Nephron progenitor cell (in vitro differentiated cells): ENCODE measurements at regions not wholly inside any gene's neighbourhood (a gene's known extent, or its start where the extent isn't known, plus 50 kb on each side); places are given as distances from the start of the nearest gene placed in this dataset.
"Not testable (repeated sequence)": the region's sequence is repeated elsewhere in the genome, so short reads cannot be mapped to it uniquely, and the experiment has no call there.

Experiments
- DNase-seq: peaks from one replicate; pipeline ENCODE4 v3.0.0; 2021
- H3K27ac Mint-ChIP-seq: 2 replicates; pipeline ENCODE4 v1.8.0; 2021; ENCODE audit warnings: mild to moderate bottlenecking, moderate library complexity, mixed read lengths
- H3K27me3 Mint-ChIP-seq: 2 replicates; pipeline ENCODE4 v1.8.0; 2021; ENCODE audit warnings: mild to moderate bottlenecking, low read depth, mixed read lengths; ENCODE audit not compliant: poor library complexity
- H3K36me3 Mint-ChIP-seq: 2 replicates; pipeline ENCODE4 v1.8.0; 2021; ENCODE audit warnings: low read depth, mixed read lengths
- H3K4me1 Mint-ChIP-seq: 2 replicates; pipeline ENCODE4 v1.8.0; 2021; ENCODE audit warnings: mixed read lengths
- H3K4me3 Mint-ChIP-seq: 2 replicates; pipeline ENCODE4 v1.8.0; 2021; ENCODE audit warnings: mild to moderate bottlenecking, moderate library complexity, mixed read lengths
- H3K9me3 Mint-ChIP-seq: 2 replicates; pipeline ENCODE4 v1.8.0; 2021; ENCODE audit warnings: mild to moderate bottlenecking, moderate library complexity, mixed read lengths
- TF ChIP-seq, protein P1 (sequence below): fragments of 200-600 bp; sonication (generic); IDR thresholded peaks from 2 replicates; pipeline ENCODE4 v1.5.0; 2021; ENCODE audit warnings: antibody characterized with exemption

- H3K27me3 Mint-ChIP-seq, result no peaks in the 10 kb centered on the region
- H3K4me1 Mint-ChIP-seq, result no peaks in the 10 kb centered on the region
- H3K27ac Mint-ChIP-seq, result no peak overlapping the region
- no peaks in the 10 kb centered on the region for H3K36me3 Mint-ChIP-seq
- DNase-seq, result no peak
- TF ChIP-seq, protein P1, sequence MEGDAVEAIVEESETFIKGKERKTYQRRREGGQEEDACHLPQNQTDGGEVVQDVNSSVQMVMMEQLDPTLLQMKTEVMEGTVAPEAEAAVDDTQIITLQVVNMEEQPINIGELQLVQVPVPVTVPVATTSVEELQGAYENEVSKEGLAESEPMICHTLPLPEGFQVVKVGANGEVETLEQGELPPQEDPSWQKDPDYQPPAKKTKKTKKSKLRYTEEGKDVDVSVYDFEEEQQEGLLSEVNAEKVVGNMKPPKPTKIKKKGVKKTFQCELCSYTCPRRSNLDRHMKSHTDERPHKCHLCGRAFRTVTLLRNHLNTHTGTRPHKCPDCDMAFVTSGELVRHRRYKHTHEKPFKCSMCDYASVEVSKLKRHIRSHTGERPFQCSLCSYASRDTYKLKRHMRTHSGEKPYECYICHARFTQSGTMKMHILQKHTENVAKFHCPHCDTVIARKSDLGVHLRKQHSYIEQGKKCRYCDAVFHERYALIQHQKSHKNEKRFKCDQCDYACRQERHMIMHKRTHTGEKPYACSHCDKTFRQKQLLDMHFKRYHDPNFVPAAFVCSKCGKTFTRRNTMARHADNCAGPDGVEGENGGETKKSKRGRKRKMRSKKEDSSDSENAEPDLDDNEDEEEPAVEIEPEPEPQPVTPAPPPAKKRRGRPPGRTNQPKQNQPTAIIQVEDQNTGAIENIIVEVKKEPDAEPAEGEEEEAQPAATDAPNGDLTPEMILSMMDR, result no peak
- H3K9me3 Mint-ChIP-seq, result no peaks in the 10 kb centered on the region
- H3K4me3 Mint-ChIP-seq, result no peak overlapping the region
These were observed 146.3 kb upstream of the GJE1 start for GRCh38 chr6:141986457-141986856.

GRCh38 chr6:141981190-141981589, 151.5 kb upstream of the GJE1 start:
- Mint-ChIP-seq H3K36me3 (no peaks in the 10 kb centered on the region), H3K9me3 (no peaks in the 10 kb centered on the region), H3K4me3 (no peak overlapping the region), H3K27ac (no peak overlapping the region), H3K27me3 (no peaks in the 10 kb centered on the region), H3K4me1 (no peaks in the 10 kb centered on the region)
- no peak for DNase-seq
- TF ChIP-seq, protein P1, result no peak

DNA sequence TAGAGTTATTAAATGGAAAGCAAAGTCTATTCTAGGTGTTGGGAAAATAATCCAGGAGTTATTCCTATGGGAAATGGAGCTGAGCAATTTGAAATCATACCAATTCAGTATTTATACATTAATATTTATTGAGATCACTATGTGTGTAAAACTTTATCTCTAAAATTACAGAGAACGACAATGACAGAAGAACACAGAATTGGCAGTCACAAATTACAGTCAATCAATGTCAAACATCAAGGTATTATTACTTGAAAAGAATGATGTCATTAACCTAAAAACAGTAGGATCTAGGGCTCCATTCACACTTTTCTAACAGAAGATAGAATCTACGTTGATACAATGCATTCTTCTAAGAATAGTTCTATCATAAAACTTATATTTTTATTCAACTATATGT, 154.9 kb upstream of the GJE1 start:
- Mint-ChIP-seq H3K36me3 (no peaks in the 10 kb centered on the region), H3K27me3 (no peaks in the 10 kb centered on the region), H3K9me3 (no peaks in the 10 kb centered on the region), H3K4me1 (no peaks in the 10 kb centered on the region), H3K4me3 (no peak overlapping the region), H3K27ac (no peak overlapping the region)
- DNase-seq, result no peak
- TF ChIP-seq, protein P1, result no peak

DNA sequence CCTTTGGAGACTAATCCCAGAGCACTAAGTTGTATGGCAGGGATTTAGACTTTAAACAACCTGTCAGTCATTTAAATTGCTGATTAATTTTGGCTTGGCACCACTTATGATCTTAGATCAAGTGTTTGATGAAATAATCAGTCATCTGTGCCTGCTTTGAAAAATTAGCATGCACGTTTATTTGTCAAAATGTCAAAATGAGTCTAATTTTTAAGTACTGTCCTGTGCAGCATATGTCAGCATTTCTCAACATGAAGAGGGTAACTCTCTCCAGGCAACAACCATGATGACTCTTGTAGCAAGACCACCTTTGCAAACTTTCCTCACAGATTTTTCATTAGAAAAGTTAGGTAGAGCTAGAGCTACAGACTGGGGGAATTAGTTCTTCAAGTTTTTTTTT, 155.7 kb upstream of the GJE1 start:
- DNase-seq, result no peak
- TF ChIP-seq, protein P1, result no peak
- Mint-ChIP-seq H3K4me3 (no peak overlapping the region), H3K36me3 (no peaks in the 10 kb centered on the region), H3K4me1 (no peaks in the 10 kb centered on the region), H3K9me3 (peaks cover 4% of the 10 kb centered on the region), H3K27me3 (no peaks in the 10 kb centered on the region), H3K27ac (no peak overlapping the region)

GRCh38 chr6:141969768-141970415, 162.8 kb upstream of the GJE1 start:
- H3K27me3 Mint-ChIP-seq, DNase-seq, H3K4me1 Mint-ChIP-seq, H3K4me3 Mint-ChIP-seq, H3K36me3 Mint-ChIP-seq, H3K27ac Mint-ChIP-seq: not testable (repeated sequence)
- peaks cover 24% of the 10 kb centered on the region for H3K9me3 Mint-ChIP-seq

- H3K36me3 Mint-ChIP-seq, result no peaks in the 10 kb centered on the region
- peaks cover 24% of the 10 kb centered on the region for H3K9me3 Mint-ChIP-seq
- no peak for DNase-seq
- no peak overlapping the region for H3K4me3 Mint-ChIP-seq
- no peaks in the 10 kb centered on the region for H3K4me1 Mint-ChIP-seq
- H3K27me3 Mint-ChIP-seq, result no peaks in the 10 kb centered on the region
- H3K27ac Mint-ChIP-seq, result no peak overlapping the region
- TF ChIP-seq, protein P1, result no peak
These were observed 163.5 kb upstream of the GJE1 start for GRCh38 chr6:141969201-141969600.
